T-helper 1 cell treated with Interleukin-12 subunit alpha and Interleukin-12 subunit beta and Interleukin-4 antibody, amounts not matched to agents 30 ng/mL and 1 ng/mL, for 36 hours (primary cell): ENCODE measurements at regions not wholly inside any gene's neighbourhood (a gene's known extent, or its start where the extent isn't known, plus 50 kb on each side); places are given as distances from the start of the nearest gene placed in this dataset.

Source experiments
- intact Hi-C: fragments of 100-400 bp; cut with micrococcal nuclease; formaldehyde crosslinking; loops from one replicate; pipeline ENCODE4 v1.15.1; 2024

DNA sequence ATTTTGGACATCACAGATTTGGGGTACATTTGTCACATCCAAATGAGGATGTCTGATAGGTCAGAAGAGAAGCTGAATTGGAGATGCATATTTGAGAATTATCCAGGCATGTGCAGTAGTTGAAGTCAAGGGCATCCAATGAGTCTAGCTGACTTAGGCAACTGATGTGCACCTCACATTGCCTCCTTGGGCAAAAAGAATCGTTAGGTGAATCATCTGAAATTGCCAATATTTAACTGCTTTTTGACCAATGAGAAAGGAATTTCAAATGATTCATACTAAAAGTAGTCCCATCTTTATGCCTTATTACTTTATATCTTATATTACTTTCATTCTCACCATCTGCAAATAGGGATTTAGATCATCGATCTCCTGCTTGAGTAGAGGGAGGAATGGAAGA lies 117.7 kb downstream of the CD47 start:
- intact Hi-C loops: no loop called here

DNA sequence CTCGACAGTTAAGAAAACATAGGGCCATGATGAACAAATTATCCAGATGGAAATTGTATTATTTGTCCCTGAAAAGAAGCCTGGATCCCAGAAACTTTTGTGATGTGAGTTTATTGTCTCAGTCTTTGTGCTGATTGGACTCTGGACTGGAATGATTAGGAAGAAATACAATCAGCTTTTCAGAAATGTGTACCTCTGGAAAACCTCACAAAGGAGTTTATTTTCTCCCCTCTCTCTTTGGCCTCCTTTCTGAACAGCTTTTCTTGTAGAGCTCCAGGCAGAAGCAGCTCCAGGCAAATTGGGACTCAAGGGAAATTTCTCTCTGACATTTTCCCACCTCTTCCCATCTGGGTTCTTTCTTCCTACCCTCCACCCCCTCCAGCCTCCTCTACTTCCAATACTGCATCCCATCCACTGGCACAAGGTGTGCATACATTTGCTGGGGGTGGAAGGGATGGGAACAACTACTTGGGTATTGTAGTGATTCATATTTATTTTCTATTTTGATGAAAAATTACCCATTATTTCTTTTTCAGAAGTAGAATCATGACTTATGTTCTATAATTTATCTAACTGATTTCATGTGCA lies 119.7 kb downstream of the CD47 start:
- intact Hi-C loops: no loop called here

DNA sequence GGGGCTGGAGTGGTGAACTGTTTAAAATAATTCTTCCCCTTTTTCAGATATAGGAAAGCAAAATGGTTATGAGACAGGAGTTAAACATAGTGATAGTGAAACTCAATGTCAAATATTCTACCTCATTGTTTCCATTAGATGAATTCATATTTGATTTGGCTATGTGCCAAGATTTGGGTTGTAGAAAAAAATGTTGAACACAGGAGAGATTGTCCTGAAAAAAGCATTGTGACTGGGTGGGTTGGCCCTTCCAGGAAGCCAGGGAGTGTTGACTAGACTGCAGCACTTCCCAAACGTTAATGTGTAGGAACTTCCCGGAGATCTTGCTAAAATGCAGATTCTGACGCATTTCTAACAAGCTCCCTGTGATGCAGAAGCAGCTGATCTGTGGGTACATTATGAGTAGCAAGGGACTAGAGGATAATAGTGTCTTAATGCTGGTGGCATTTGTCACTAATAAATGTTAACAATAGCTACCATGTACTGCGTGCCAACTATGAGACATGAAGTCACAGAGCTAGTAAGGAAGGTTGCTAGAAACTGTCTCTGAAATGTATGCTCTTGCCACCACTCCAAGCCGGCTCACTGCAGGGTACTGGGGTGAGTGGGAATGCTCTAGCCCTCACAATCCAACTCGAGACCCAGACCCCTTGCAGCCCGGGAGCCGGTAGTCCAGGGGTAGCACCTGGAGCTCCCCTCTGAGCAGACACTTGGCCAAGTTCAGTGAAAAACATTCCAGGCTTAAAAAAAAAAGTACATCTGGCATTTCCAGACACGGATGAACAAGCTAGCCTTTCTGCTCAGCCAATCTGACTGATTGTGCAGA lies 120.6 kb downstream of the CD47 start:
- intact Hi-C loops: no loop called here

DNA sequence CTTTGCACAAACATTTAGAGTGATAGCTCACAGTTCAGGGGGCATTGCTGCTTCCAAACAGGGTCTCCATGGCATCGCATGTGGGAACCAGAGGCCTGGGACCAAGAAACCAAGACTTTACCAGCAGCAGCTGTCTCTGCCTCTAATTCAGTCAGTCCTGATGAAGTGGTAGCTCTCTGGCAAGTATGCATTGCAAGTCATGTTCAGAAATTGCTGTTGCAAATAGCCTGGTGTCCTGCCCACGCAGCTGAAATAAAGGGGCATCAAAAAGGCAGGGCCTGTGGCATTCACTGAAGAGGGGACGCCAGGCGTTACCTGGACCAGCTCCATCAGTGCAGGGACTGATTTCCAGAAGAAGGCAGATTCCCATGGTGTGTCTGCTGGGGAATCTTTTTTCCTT lies 121.3 kb downstream of the CD47 start:
- intact Hi-C loops: no loop called here

DNA sequence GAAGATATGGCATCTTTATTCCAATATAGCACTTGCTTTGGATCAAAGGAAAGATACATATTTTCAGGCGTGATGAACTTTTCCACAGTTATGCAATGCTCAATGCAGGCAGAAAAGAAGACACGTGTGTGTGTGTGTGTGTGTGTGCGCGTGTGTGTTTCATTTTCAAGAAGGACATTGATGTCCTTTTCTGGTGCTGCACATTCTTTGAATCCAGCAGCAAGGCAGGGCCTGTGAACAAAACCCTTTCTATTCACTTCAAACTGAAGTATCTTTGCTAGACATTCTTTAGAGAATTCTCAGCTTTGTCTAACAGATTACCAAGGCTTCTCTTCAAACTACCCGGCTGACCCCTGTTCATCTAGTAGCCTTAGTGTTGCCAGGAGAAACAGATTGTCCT lies 124.6 kb downstream of the CD47 start:
- intact Hi-C loops: no loop called here

DNA sequence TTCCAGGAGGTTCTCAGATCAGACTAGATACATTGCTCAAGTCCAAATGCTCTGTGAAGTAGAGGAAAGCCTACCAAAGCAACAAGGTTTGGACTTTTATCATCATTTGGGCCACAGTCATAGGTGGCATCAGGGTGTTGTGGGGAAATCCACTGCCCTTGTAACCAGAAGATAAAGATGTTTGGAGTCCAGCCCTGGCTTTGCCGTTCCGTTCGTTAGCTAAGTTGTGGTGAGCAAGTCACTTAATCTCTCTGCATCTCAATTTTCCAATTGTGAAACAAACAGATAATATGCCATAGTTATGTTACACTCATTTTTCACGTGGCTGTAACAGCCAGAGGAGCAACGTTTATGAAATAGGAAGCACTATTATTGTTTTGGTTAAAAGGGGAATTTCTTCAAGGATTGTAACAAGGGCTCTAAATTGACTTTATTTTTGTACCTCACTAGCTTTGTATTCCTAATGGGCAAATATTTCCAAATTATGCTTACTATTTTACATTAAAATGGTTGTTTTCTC lies 125.6 kb downstream of the CD47 start:
- intact Hi-C loops: no loop called here

DNA sequence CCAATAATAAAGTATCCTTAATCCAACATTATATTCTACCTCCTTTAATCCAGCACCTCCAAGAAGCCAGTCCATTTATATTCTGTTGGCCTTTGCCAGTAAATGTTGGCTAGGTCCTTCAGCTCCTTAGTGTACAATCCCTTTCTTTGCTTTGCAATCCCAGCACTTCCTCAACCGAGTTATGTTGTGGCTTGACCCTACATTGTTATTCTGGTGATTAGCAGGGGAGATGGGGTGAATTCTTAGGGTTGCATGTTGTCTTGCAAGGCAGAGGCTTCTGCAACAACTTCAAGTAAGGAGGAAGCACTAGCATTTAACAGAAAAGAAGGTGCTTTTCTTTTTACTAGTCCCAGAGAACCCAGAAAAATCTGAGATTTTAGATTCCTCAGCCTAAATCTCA lies 127.2 kb downstream of the CD47 start:
- intact Hi-C loops: no loop called here

DNA sequence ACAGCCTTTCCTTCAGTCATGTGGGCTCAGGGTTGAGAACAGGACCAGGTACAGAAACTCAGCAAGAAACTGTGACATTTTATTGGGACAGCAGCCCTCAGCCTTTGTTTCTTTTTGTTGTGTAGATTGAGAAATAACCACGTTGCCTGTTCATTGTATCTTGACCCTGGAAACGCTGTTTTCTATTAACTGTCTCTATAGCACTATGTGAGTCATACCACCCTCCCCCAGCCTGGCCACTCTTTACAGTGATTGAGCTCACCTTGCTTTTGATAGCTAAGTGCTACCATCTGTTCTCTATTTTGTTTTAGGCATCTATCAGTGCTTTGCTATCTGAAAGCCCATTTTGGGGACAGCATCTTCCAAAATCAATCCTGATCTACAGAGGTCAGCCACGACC lies 127.9 kb downstream of the CD47 start:
- intact Hi-C loops: no loop called here

DNA sequence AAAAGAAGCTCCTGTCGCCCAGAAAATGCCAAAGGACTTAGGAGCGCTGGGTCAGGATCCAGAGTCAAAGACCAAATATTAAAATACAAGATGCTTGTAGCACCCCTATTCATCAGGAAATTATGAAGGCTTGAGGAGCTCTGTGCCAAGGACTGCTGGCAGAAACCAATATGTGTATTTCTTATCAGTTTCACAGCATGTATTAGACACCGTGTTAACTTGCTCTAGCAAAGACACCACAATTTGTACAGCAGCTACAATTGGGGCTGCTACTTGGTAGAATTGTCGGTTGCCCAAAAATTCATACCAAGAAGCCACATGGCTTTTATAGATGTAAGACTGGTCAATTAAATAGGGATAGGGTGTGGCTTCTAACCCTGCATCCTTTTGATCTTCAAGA lies 128.8 kb downstream of the CD47 start:
- intact Hi-C loops: no loop called here

DNA sequence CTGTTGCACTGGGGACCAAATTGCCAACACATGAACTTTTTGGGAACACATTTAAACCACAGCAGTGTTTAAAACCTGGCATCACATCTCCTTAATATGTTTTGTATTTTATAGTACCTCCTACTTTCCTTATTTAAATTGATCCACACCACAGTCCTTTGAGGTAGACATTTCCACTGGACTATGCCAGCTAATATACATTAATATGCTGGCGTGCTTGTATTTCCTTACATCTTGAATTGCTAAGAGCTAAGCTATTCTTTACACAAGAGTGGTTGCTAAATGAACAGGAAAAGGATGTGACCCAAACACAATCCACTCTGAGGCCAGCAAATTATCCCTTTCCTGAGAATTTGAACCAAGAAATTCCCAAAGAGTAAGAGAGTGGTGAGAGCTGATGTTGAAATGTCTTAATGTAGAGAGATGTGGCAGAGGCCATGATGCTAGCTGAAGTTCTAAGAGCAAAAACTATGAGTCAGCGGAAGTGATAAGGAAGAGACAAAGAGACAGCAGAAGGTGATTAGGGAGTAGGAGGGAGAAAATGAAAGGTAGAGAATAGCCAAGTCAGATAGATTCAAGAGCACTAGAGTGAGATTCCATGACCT lies 131.2 kb downstream of the CD47 start:
- intact Hi-C loops: no loop called here

DNA sequence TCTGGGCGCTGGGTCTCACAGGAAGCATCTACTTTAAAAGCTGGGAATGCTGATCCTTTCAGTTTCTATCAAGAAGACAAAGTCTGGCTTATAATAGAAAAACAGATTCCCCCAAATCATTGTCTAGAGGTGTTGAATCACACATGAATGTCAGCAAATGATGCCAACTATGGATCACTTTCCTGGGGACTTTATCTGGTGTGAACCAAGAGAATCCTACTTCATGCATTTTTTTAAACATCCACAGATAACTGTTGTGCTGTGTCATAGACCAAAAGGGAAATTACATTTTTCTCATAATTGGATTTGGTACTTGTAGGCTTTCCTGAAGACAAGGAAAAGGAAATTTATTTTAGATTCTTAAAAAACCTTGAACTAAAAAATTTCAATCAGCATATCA lies 132.7 kb downstream of the CD47 start:
- intact Hi-C loops: no loop called here

DNA sequence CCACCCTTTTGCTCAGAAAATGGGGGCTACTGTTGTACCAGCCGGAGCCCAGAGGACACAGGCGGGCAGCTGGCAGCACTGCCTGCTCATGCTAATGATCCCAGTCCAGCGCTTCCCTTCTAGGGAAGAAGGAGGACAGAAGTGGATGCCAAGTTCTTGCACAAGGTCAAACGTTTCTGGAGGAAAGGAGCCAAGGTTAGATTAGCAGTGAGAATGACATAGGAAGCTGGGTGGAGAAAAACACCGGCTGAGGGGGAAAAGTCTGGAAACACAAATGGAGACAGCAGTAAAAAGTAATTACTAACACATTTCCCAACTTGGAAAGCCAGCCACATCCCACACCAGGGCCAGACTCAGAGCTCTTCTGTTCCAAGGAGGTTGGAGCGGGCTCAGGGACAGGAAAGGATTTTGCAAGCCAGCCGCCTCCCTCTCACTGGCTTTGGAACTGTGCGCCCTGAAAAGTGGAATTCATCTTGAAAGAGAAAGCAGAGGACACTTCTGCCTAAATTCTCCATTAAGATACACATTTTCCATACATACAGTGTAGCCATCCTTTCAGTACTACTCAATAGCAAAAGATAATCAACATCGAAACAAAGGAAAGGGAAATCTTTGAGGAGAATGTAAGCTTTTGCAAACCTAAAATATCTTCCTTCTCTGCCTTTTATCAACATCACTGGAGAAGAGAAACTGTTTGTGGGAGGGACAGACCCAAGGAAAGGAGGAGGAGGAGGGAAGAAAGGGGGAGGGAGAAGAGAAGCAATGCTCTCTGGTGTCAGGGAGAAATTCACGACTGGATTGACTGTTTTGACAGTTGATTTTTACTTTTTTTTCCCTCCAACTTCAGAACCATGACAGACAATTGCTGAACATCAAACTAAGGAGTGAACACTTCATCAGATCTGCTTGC lies 133.6 kb downstream of the CD47 start:
- intact Hi-C loops: no loop called here

DNA sequence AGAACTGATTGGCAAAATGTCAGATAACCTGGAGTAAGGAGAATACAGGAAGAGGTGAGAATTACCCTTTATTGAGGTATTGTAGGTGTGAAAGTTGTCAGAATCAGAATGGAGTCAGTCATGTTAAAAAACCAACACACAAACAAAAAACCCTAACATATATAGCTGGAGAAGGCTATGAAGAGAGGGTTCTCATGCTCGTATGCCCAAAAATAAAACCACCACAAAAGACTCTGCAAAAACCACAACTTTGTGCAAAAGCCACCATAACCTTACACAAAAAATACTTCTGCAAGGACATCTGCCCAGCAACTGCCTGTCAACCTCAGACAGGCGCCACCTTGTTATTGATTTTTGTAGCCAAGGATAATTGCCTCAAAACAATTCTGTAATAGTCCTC lies 136.0 kb downstream of the CD47 start:
- intact Hi-C loops: no loop called here

DNA sequence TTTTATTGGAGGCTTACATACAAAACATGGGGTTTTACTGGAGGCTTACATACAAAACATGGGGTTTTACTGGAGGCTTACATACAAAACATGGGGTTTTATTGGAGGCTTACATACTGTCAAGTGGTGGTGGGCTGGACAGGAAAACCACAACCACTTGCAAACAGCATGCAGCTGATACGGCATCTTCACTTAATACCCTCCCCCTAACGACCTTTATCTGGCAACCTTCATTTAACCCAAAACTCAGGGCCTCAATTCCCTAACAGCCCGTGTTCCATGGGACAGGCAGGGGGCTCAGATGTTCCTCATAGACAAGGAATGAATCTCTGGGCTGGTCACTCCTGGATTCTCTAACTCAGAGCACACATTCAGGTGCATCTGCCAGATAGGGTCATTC lies 137.1 kb downstream of the CD47 start:
- intact Hi-C loops: no loop called here

DNA sequence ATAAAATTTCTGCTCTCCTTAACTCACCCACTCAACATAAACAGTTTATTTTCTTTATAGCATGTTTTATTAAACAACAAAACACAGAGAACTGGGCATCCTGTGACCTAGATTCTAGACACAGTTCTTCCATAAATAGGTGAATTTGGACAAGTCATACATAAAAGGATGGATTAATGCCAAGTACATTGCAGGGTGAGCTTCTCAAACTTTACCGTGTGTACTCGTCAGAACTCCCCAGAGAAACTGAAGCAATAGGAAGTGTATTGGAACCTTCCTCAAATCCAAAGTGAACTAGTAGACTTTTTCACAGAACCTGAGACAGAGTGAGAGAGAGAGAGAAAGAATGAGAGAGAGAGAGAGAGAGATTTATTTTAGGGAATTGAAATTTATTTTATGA lies 139.7 kb downstream of the CD47 start:
- intact Hi-C loops: no loop called here

DNA sequence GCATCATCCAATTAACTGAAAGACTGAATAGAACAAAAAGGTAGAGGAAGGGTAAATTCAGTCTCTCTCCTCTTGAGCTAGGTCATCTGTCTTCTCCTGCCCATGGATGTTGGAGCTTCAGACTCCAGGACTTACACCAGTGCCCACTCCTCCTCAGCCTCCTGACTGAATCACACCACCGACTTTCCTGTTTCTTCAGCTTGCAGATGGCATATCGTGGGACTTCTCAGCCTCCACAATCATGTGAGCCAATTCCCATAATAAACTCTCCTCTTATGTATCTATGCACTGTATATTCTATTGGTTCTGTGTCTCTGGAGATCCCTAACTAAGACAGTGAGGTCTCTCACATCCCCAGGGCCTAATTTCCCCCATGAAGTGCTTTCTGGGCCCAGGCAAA lies 140.4 kb downstream of the CD47 start:
- intact Hi-C loops: no loop called here

DNA sequence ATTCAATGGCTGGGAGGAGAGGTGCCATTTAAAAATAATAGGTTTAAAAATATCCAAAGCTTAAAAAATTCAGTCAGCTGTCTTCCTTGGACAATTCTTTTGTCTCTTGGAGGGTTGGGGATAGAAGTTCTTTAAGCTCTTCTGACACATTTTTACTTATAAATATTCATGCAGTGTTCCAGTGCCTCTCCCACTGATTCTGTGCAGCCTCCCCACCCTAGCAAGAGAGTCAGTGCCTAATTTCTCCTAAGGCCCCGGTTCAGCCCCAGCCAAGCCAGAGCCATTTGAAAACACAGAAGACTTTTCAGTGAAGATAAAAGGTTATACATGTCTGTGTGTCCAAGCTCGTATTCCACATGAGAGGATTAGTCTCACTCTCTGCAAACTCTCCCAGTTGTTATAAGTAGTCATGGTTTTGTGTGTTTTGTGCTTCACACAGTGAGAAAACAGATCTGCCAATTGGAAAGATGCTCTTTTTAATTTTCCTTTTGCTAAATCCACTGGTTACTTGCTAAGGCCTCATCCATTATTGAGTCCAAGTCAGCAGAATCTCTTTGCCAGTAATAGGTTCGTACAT lies 141.3 kb downstream of the CD47 start:
- intact Hi-C loops: loop anchor here (10.0 kb wide), 1 partner anchor 1855 kb away; no protein-coding TSS in a partner anchor

DNA sequence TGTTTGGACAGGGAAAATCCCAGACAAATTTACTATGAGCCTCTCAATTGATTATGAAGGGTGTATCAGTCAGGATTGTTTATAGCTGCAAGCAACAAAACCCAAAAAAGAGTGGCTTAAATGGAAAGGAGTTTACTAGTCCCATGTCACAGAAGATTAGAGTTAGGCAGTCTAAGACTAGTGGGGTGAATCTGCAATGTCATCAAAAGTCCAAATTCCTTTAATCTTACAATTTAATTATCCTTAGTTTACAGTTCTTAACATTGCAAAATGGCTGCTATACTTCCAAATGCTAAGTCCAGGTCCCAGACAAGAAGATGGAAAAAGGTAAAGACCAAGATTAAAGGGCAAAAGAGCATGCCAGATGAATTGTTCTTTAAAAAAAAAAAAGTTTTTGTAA lies 143.6 kb downstream of the CD47 start:
- intact Hi-C loops: loop anchor here (10.0 kb wide), 1 partner anchor 1858 kb away; no protein-coding TSS in a partner anchor

DNA sequence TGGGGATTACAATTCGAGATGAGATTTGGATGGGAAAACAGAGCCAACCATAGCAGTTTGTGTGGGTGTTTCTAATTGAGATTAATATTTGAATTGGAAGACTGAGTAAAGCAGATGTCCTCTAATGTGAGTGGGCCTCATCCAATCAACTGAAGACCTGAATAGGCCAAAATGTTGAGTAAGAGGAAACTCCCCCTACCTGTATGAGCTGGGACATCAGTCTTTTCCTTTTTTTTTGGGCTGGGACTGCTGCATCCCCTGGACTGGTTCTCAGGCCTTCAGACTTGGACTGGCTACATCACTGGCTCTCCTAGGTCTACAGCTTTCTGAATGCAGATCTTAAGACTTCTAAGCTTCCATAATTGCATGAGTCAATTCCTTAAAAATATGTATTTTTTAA lies 144.1 kb downstream of the CD47 start:
- intact Hi-C loops: loop anchor here (10.0 kb wide), 1 partner anchor 1858 kb away; no protein-coding TSS in a partner anchor

DNA sequence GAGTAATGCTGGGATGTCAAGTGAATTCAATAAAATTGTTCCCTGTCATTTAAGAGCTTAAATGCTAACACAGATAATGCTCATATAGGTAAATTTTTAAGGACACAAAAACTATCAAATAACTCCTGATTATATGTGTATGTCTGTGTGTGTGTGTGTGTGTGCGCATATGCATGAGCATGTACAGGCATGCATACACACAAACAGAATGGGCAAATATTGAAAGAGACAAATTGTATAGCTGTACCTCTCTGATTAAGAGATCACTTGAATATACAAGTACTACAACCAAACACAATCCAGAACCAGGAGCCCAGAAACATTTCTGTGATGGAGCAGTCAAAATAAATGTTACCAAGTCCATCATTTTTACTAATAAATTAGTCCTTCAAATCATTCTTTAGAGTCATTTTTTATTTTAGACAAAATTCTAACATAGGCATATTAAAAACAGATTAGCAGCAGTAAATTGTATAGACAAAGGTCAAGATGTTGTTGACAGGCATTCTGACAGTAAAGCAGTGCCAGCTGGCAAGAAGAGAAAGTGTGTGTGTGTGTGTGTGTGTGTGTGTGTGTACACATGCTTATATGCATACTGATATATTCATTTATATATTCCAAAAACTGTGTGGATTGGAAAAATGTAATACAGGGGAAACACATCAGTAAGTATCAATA lies 145.3 kb downstream of the CD47 start:
- intact Hi-C loops: loop anchor here (10.0 kb wide), 1 partner anchor 1859 kb away; no protein-coding TSS in a partner anchor
